Lung (tissue), 11 donors: ENCODE measurements at regions not wholly inside any gene's neighbourhood (a gene's known extent, or its start where the extent isn't known, plus 50 kb on each side); places are given as distances from the start of the nearest gene placed in this dataset.
"Not testable (repeated sequence)": the region's sequence is repeated elsewhere in the genome, so short reads cannot be mapped to it uniquely, and the experiment has no call there.

ENCODE experiments used
- ATAC-seq: fragments of 200-7000 bp; cut with Tn5 transposase; one replicate; pipeline ENCODE4 v1.9.1; 2020; ENCODE audit warnings: moderate number of reproducible peaks; ENCODE audit not compliant: insufficient read depth, low FRiP score
- DNase-seq, 3 donors: peaks; one replicate each; pipeline ENCODE4 v3.0.0-alpha.2; 2013 to 2017
- H3K27ac ChIP-seq, 2 donors: one replicate each; pipeline ENCODE4 v1.5.1; 2013; ENCODE audit warnings: mild to moderate bottlenecking in 2 of 2, moderate library complexity in 2 of 2, control low read depth in 1 of 2, inconsistent platforms in 1 of 2, low read depth in 1 of 2, low read length in 1 of 2
- H3K27me3 ChIP-seq, 3 donors: one replicate each; pipeline ENCODE4 v1.5.1; 2013; ENCODE audit warnings: low read length in 2 of 3; ENCODE audit not compliant: control insufficient read depth in 3 of 3, insufficient read depth in 3 of 3
- H3K36me3 ChIP-seq, 4 donors: one replicate each; pipeline ENCODE4 v1.5.1; 2013; ENCODE audit warnings: low read length in 4 of 4, mild to moderate bottlenecking in 1 of 4, moderate library complexity in 1 of 4; ENCODE audit not compliant: control insufficient read depth in 4 of 4, insufficient read depth in 4 of 4
- H3K4me1 ChIP-seq, 5 donors: one replicate each; pipeline ENCODE4 v1.5.1; 2013; ENCODE audit warnings: low read length in 5 of 5, mild to moderate bottlenecking in 2 of 5, moderate library complexity in 1 of 5; ENCODE audit not compliant: control insufficient read depth in 5 of 5, insufficient read depth in 5 of 5
- H3K4me3 ChIP-seq: one replicate; pipeline ENCODE4 v1.5.1; 2013; ENCODE audit warnings: mild to moderate bottlenecking, control low read depth, moderate library complexity
- H3K9ac ChIP-seq, 2 donors: one replicate each; pipeline ENCODE4 v1.5.1; 2013; ENCODE audit warnings: low read length in 2 of 2, control low read depth in 1 of 2; ENCODE audit not compliant: insufficient read depth in 1 of 2
- H3K9me3 ChIP-seq, 4 donors: one replicate each; pipeline ENCODE4 v1.5.1; 2013; ENCODE audit warnings: low read length in 3 of 4, mild to moderate bottlenecking in 1 of 4, moderate library complexity in 1 of 4; ENCODE audit not compliant: control insufficient read depth in 4 of 4, insufficient read depth in 3 of 4
- CTCF ChIP-seq: IDR thresholded peaks from 2 replicates; pipeline ENCODE4 v1.5.1; 2012; ENCODE audit warnings: mild to moderate bottlenecking; ENCODE audit errors: control extremely low read depth, extremely low read depth
- WGBS, 2 donors: extraction: QIAGEN DNeasy Blood & Tissue Kit; methylation state at CpG; one replicate each; pipeline ENCODE4 v1.1.7; 2013; 5-methylcytosine and 5-hydroxymethylcytosine counted together
- donor health status: control.
- donor health status: control.
- donor health status: Bipolar disorder and iron deficiency.
- donor health status: healthy.
- donor health status: DM: yes; HTN: yes; CAD: no.

GRCh38 chr3:732326-732928 is 360.4 kb upstream of the CNTN6 start:
- DNase-seq, result no peak

GRCh38 chr3:733313-733712 is 359.5 kb upstream of the CNTN6 start:
- Histone ChIP-seq H3K36me3 (no peaks in the 10 kb centered on the region), H3K9ac (no peak overlapping the region), H3K27me3 (no peaks in the 10 kb centered on the region), H3K9me3 (no peaks in the 10 kb centered on the region), H3K27ac (no peak overlapping the region), H3K4me3 (no peak overlapping the region), H3K4me1 (no peaks in the 10 kb centered on the region)
- WGBS, 2 donors, result 87 to 91% methylated on average over 4 of the region's 4 CpGs
- ATAC-seq (no peak), DNase-seq (no peak)
- TF ChIP-seq CTCF, result no peak

More at GRCh38 chr3:732326-732928, 360.4 kb upstream of the CNTN6 start:
- Histone ChIP-seq H3K4me1 (no peaks in the 10 kb centered on the region), H3K27ac (no peak overlapping the region), H3K4me3 (no peak overlapping the region), H3K9me3 (no peaks in the 10 kb centered on the region), H3K27me3 (no peaks in the 10 kb centered on the region), H3K9ac (no peak overlapping the region), H3K36me3 (no peaks in the 10 kb centered on the region)
- no peak for TF ChIP-seq CTCF
- ATAC-seq, result no peak
- WGBS, 2 donors, result 86 to 89% methylated on average over 3 of the region's 3 CpGs

GRCh38 chr3:757711-758110 is 335.1 kb upstream of the CNTN6 start:
- ATAC-seq (no peak), DNase-seq (no peak)
- no peak overlapping the region for H3K4me3 ChIP-seq
- WGBS, 2 donors, result 75 to 85% methylated on average over 3 of the region's 3 CpGs
- H3K9me3 ChIP-seq, result peaks cover 0 to 4% (median 0%) of the 10 kb centered on the region in 4 donors
- no peaks in the 10 kb centered on the region for H3K36me3 ChIP-seq
- H3K4me1 ChIP-seq, result no peaks in the 10 kb centered on the region
- no peak for TF ChIP-seq CTCF
- no peaks in the 10 kb centered on the region for H3K27me3 ChIP-seq
- no peak overlapping the region for H3K9ac ChIP-seq
- H3K27ac ChIP-seq, result no peak overlapping the region

GRCh38 chr3:759106-759505 is 333.7 kb upstream of the CNTN6 start:
- H3K27ac ChIP-seq, result no peak overlapping the region
- DNase-seq, result no peak

GRCh38 chr3:773433-773832 is 319.4 kb upstream of the CNTN6 start:
- not testable (repeated sequence) for H3K36me3 ChIP-seq, DNase-seq, H3K9me3 ChIP-seq, H3K27ac ChIP-seq, H3K9ac ChIP-seq, H3K4me3 ChIP-seq, H3K4me1 ChIP-seq, H3K27me3 ChIP-seq, ATAC-seq
- 75 to 93% methylated on average over 3 of the region's 3 CpGs for WGBS, 2 donors

More at GRCh38 chr3:759106-759505, 333.7 kb upstream of the CNTN6 start:
- no peak overlapping the region for H3K9ac ChIP-seq
- no peak for TF ChIP-seq CTCF
- no peaks in the 10 kb centered on the region for H3K4me1 ChIP-seq
- H3K4me3 ChIP-seq, result no peak overlapping the region
- peaks cover 0 to 4% (median 0%) of the 10 kb centered on the region in 4 donors for H3K9me3 ChIP-seq
- H3K36me3 ChIP-seq, result no peaks in the 10 kb centered on the region
- no peaks in the 10 kb centered on the region for H3K27me3 ChIP-seq
- no peak for ATAC-seq
